ENCODE measurements at regions not wholly inside any gene's neighbourhood (a gene's known extent, or its start where the extent isn't known, plus 50 kb on each side); places are given as distances from the start of the nearest gene placed in this dataset.

GRCh38 chr1:55326496-55327243 is 111.5 kb upstream of the USP24 start:
- Histone ChIP-seq H2BK12ac (ENCODE audit: low read length in 2 of 2) (no peak overlapping the region), H2AK5ac (ENCODE audit: low read length, severe bottlenecking) (no peak overlapping the region), H3K36me3 (ENCODE audit: control insufficient read depth in 1 of 2, insufficient read depth in 2 of 2, low read depth in 1 of 2, low read length in 2 of 2) (no peaks in the 10 kb centered on the region), H3K9me3 (ENCODE audit: control insufficient read depth, low read length) (no peaks in the 10 kb centered on the region), H2BK120ac (ENCODE audit: low read depth, low read length) (peak overlapping the region; percentile 1), H3K18ac (ENCODE audit: low read depth in 1 of 2, low read length in 2 of 2) (peak overlapping the region; percentile 23 to 35), H3K23ac (ENCODE audit: low read length in 2 of 2) (no peak overlapping the region), H2AFZ (ENCODE audit: low read depth, low read length) (no peak overlapping the region), H3K4me1 (ENCODE audit: control insufficient read depth, insufficient read depth, low read depth, low read length) (peaks cover 4% of the 10 kb centered on the region), H3K4ac (ENCODE audit: low read depth in 1 of 2, low read length in 2 of 2) (no peak overlapping the region), H3K27me3 (ENCODE audit: control insufficient read depth in 1 of 2, insufficient read depth in 1 of 2, low read length in 2 of 2) (no peaks in the 10 kb centered on the region), H3K14ac (ENCODE audit: low read length in 2 of 2) (peak overlapping the region in 1 of 2 experiments; percentile 36), H3K27ac (ENCODE audit: low read length, poor library complexity, severe bottlenecking) (no peak overlapping the region), H2BK5ac (ENCODE audit: low read depth, low read length, poor library complexity, severe bottlenecking) (no peak overlapping the region), H4K91ac (ENCODE audit: low read length) (no peak overlapping the region), H4K8ac (ENCODE audit: low read length) (peak overlapping the region; percentile 16), H3K9ac (ENCODE audit: low read length) (no peak overlapping the region), H3K4me3 (ENCODE audit: insufficient read depth in 1 of 2, low read depth in 1 of 2, low read length in 2 of 2) (no peak overlapping the region), H3K79me1 (replicated peaks; ENCODE audit: low read length, poor library complexity, severe bottlenecking) (no peaks in the 10 kb centered on the region), H2BK15ac (ENCODE audit: low read depth, poor library complexity, severe bottlenecking) (no peak overlapping the region), H3K4me2 (ENCODE audit: low read length, poor library complexity, severe bottlenecking) (no peak overlapping the region)
- peak; percentile 77 for DNase-seq
- WGBS = 47% methylated on average over 8 of the region's 14 CpGs

DNA sequence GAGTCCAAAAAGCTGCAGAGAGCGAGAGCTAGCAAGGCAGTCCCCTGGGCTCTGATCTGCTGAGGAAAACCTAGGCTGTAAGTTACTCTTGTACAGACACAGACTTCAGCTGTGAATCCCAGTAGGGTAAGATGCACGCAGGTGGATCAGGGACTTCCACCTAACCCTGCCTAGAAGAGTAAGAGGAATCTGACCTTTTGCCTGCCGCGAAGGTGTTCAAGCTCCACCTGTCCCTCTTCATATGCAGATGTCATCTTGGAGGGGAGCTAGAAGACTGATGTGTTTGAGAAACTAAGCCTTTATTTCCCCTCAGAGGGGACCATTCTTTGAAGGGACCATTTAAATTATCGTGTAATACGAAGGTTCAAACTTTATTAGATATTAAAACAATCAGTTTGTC is 108.6 kb upstream of the USP24 start:
- peak overlapping the region; percentile 19 for H4K8ac ChIP-seq (ENCODE audit: low read length)
- no peak overlapping the region for H3K27ac ChIP-seq (ENCODE audit: low read length, poor library complexity, severe bottlenecking)
- H2BK120ac ChIP-seq (ENCODE audit: low read depth, low read length) = no peak overlapping the region
- no peak overlapping the region for H2AK5ac ChIP-seq (ENCODE audit: low read length, severe bottlenecking)
- DNase-seq = no peak
- no peak overlapping the region for H3K4me3 ChIP-seq (ENCODE audit: insufficient read depth in 1 of 2, low read depth in 1 of 2, low read length in 2 of 2)
- H2BK12ac ChIP-seq (ENCODE audit: low read length in 2 of 2) = peak overlapping the region; percentile 46 to 55
- no peaks in the 10 kb centered on the region for H3K36me3 ChIP-seq (ENCODE audit: control insufficient read depth in 1 of 2, insufficient read depth in 2 of 2, low read depth in 1 of 2, low read length in 2 of 2)
- peak overlapping the region; percentile 74 for H4K91ac ChIP-seq (ENCODE audit: low read length)
- no peak overlapping the region for H3K23ac ChIP-seq (ENCODE audit: low read length in 2 of 2)
- H3K9me3 ChIP-seq (ENCODE audit: control insufficient read depth, low read length) = no peaks in the 10 kb centered on the region
- 53% methylated on average over 4 of the region's 6 CpGs for WGBS
- H3K4me1 ChIP-seq (ENCODE audit: control insufficient read depth, insufficient read depth, low read depth, low read length) = peaks cover 4% of the 10 kb centered on the region
- H2BK5ac ChIP-seq (ENCODE audit: low read depth, low read length, poor library complexity, severe bottlenecking) = no peak overlapping the region
- H3K79me1 ChIP-seq (replicated peaks; ENCODE audit: low read length, poor library complexity, severe bottlenecking) = no peaks in the 10 kb centered on the region
- H3K4ac ChIP-seq (ENCODE audit: low read depth in 1 of 2, low read length in 2 of 2) = no peak overlapping the region
- no peak overlapping the region for H3K4me2 ChIP-seq (ENCODE audit: low read length, poor library complexity, severe bottlenecking)
- no peak overlapping the region for H2AFZ ChIP-seq (ENCODE audit: low read depth, low read length)
- no peak overlapping the region for H3K14ac ChIP-seq (ENCODE audit: low read length in 2 of 2)
- peak overlapping the region in 1 of 2 experiments; percentile 53 for H3K18ac ChIP-seq (ENCODE audit: low read depth in 1 of 2, low read length in 2 of 2)
- H3K27me3 ChIP-seq (ENCODE audit: control insufficient read depth in 1 of 2, insufficient read depth in 1 of 2, low read length in 2 of 2) = no peaks in the 10 kb centered on the region
- no peak overlapping the region for H2BK15ac ChIP-seq (ENCODE audit: low read depth, poor library complexity, severe bottlenecking)
- no peak overlapping the region for H3K9ac ChIP-seq (ENCODE audit: low read length)

DNA sequence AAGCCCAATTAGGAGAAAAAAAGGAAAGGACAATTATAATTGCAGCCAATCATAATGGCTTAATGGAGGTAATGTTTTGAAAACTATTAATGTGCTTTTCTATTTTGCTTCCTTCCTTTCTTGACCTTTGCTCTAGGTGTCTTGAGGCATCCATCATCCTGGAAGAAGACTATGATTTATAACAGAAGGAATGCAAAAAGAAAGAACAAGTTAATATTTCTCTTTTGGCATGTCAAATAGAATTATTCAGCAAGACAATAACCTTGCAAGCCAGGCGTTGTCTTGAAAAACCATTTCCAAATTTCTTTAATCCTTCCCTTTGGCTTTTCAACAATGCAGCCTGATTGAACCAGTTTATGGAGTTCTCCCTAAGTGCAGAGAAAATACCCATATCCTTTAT is 107.7 kb upstream of the USP24 start:
- Histone ChIP-seq H2BK15ac (ENCODE audit: low read depth, poor library complexity, severe bottlenecking) (no peak overlapping the region), H2BK12ac (ENCODE audit: low read length in 2 of 2) (no peak overlapping the region), H4K91ac (ENCODE audit: low read length) (no peak overlapping the region), H3K4me1 (ENCODE audit: control insufficient read depth, insufficient read depth, low read depth, low read length) (peaks cover 4% of the 10 kb centered on the region), H3K4ac (ENCODE audit: low read depth in 1 of 2, low read length in 2 of 2) (no peak overlapping the region), H3K27me3 (ENCODE audit: control insufficient read depth in 1 of 2, insufficient read depth in 1 of 2, low read length in 2 of 2) (no peaks in the 10 kb centered on the region), H3K14ac (ENCODE audit: low read length in 2 of 2) (no peak overlapping the region), H2BK120ac (ENCODE audit: low read depth, low read length) (no peak overlapping the region), H3K27ac (ENCODE audit: low read length, poor library complexity, severe bottlenecking) (no peak overlapping the region), H3K23ac (ENCODE audit: low read length in 2 of 2) (no peak overlapping the region), H2BK5ac (ENCODE audit: low read depth, low read length, poor library complexity, severe bottlenecking) (no peak overlapping the region), H4K8ac (ENCODE audit: low read length) (no peak overlapping the region), H3K9ac (ENCODE audit: low read length) (no peak overlapping the region), H3K4me2 (ENCODE audit: low read length, poor library complexity, severe bottlenecking) (no peak overlapping the region), H3K18ac (ENCODE audit: low read depth in 1 of 2, low read length in 2 of 2) (no peak overlapping the region), H2AFZ (ENCODE audit: low read depth, low read length) (no peak overlapping the region), H3K36me3 (ENCODE audit: control insufficient read depth in 1 of 2, insufficient read depth in 2 of 2, low read depth in 1 of 2, low read length in 2 of 2) (no peaks in the 10 kb centered on the region), H3K4me3 (ENCODE audit: insufficient read depth in 1 of 2, low read depth in 1 of 2, low read length in 2 of 2) (no peak overlapping the region), H2AK5ac (ENCODE audit: low read length, severe bottlenecking) (no peak overlapping the region), H3K9me3 (ENCODE audit: control insufficient read depth, low read length) (no peaks in the 10 kb centered on the region), H3K79me1 (replicated peaks; ENCODE audit: low read length, poor library complexity, severe bottlenecking) (no peaks in the 10 kb centered on the region)
- 93% methylated on average over 1 of the region's 1 CpG for WGBS
- no peak for DNase-seq

DNA sequence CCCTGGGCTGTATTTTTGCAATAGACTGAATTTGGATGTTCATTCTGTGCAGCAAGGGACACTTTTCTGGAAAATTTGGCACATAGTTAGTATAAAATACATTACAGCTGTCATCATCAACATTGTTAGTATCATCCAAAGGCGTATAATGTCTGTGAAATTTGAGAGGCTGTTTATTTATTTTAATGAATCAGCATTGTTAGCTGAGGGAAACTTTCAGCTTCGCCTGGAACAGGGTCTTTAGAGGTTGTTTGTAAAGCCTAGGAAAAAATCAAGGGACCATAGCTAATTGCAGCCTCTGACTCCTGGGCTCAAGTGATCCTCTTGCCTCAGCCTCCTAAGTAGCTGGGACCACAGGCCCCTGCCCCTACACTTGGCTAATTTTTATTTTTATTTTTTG is 106.8 kb upstream of the USP24 start:
- Histone ChIP-seq H2BK15ac (ENCODE audit: low read depth, poor library complexity, severe bottlenecking) (no peak overlapping the region), H2BK120ac (ENCODE audit: low read depth, low read length) (no peak overlapping the region), H2AK5ac (ENCODE audit: low read length, severe bottlenecking) (no peak overlapping the region), H4K8ac (ENCODE audit: low read length) (no peak overlapping the region), H2BK12ac (ENCODE audit: low read length in 2 of 2) (no peak overlapping the region), H3K9ac (ENCODE audit: low read length) (no peak overlapping the region), H3K27ac (ENCODE audit: low read length, poor library complexity, severe bottlenecking) (no peak overlapping the region), H3K18ac (ENCODE audit: low read depth in 1 of 2, low read length in 2 of 2) (no peak overlapping the region), H3K4me1 (ENCODE audit: control insufficient read depth, insufficient read depth, low read depth, low read length) (peaks cover 4% of the 10 kb centered on the region), H3K14ac (ENCODE audit: low read length in 2 of 2) (no peak overlapping the region), H3K4me3 (ENCODE audit: insufficient read depth in 1 of 2, low read depth in 1 of 2, low read length in 2 of 2) (no peak overlapping the region), H4K91ac (ENCODE audit: low read length) (no peak overlapping the region), H3K4ac (ENCODE audit: low read depth in 1 of 2, low read length in 2 of 2) (no peak overlapping the region), H3K27me3 (ENCODE audit: control insufficient read depth in 1 of 2, insufficient read depth in 1 of 2, low read length in 2 of 2) (no peaks in the 10 kb centered on the region), H2BK5ac (ENCODE audit: low read depth, low read length, poor library complexity, severe bottlenecking) (no peak overlapping the region), H3K9me3 (ENCODE audit: control insufficient read depth, low read length) (no peaks in the 10 kb centered on the region), H3K23ac (ENCODE audit: low read length in 2 of 2) (no peak overlapping the region), H3K36me3 (ENCODE audit: control insufficient read depth in 1 of 2, insufficient read depth in 2 of 2, low read depth in 1 of 2, low read length in 2 of 2) (no peaks in the 10 kb centered on the region), H3K4me2 (ENCODE audit: low read length, poor library complexity, severe bottlenecking) (no peak overlapping the region), H3K79me1 (replicated peaks; ENCODE audit: low read length, poor library complexity, severe bottlenecking) (no peaks in the 10 kb centered on the region), H2AFZ (ENCODE audit: low read depth, low read length) (no peak overlapping the region)
- WGBS = 28% methylated on average over 2 of the region's 2 CpGs
- DNase-seq = peak; percentile 51
